ENCODE measurements at regions not wholly inside any gene's neighbourhood (a gene's known extent, or its start where the extent isn't known, plus 50 kb on each side); places are given as distances from the start of the nearest gene placed in this dataset.
A peak's percentile ranks its signal among the peaks of the same experiment; 100 is the strongest.
"Not testable (repeated sequence)": the region's sequence is repeated elsewhere in the genome, so short reads cannot be mapped to it uniquely, and the experiment has no call there.

GRCh38 chr1:116185161-116185701, 74.0 kb downstream of the MAB21L3 start:
- DNase-seq (ENCODE audit: low read depth, low spot score), result no peak

GRCh38 chr1:116189481-116189880, 78.3 kb downstream of the MAB21L3 start:
- DNase-seq (ENCODE audit: low read depth, low spot score), result no peak

GRCh38 chr1:116191294-116191693, 80.1 kb downstream of the MAB21L3 start:
- DNase-seq (ENCODE audit: low read depth, low spot score), result no peak

- DNase-seq (ENCODE audit: low read depth, low spot score), result no peak
Observed at GRCh38 chr1:116193768-116194167, 82.6 kb downstream of the MAB21L3 start.

GRCh38 chr1:116194568-116194967, 83.4 kb downstream of the MAB21L3 start:
- DNase-seq (ENCODE audit: low read depth, low spot score), result no peak

GRCh38 chr1:116195077-116195868, 84.1 kb downstream of the MAB21L3 start:
- DNase-seq (ENCODE audit: low read depth, low spot score), result no peak

GRCh38 chr1:116200343-116200742, 89.1 kb downstream of the MAB21L3 start:
- DNase-seq (ENCODE audit: low read depth, low spot score), result not testable (repeated sequence)

GRCh38 chr1:116201911-116202310, 90.7 kb downstream of the MAB21L3 start:
- no peak for DNase-seq (ENCODE audit: low read depth, low spot score)

GRCh38 chr1:116203181-116203723, 92.1 kb downstream of the MAB21L3 start:
- no peak for DNase-seq (ENCODE audit: low read depth, low spot score)

GRCh38 chr1:116203920-116204319, 92.7 kb downstream of the MAB21L3 start:
- DNase-seq (ENCODE audit: low read depth, low spot score), result no peak

GRCh38 chr1:116205941-116206679, 94.9 kb downstream of the MAB21L3 start:
- no peak for DNase-seq (ENCODE audit: low read depth, low spot score)

GRCh38 chr1:116207126-116207735, 96.0 kb downstream of the MAB21L3 start:
- DNase-seq (ENCODE audit: low read depth, low spot score), result no peak

GRCh38 chr1:116208136-116208535, 96.9 kb downstream of the MAB21L3 start:
- no peak for DNase-seq (ENCODE audit: low read depth, low spot score)

GRCh38 chr1:116211294-116211693, 100.1 kb downstream of the MAB21L3 start:
- DNase-seq (ENCODE audit: low read depth, low spot score), result no peak

- DNase-seq (ENCODE audit: low read depth, low spot score), result no peak
Observed at GRCh38 chr1:116218922-116219321, 107.7 kb downstream of the MAB21L3 start.

- DNase-seq (ENCODE audit: low read depth, low spot score), result peak; percentile 42
Observed at GRCh38 chr1:116219651-116220434, 108.6 kb downstream of the MAB21L3 start.

GRCh38 chr1:116224111-116224510, 112.9 kb downstream of the MAB21L3 start:
- DNase-seq (ENCODE audit: low read depth, low spot score), result no peak

GRCh38 chr1:116224561-116224960, 113.4 kb downstream of the MAB21L3 start:
- no peak for DNase-seq (ENCODE audit: low read depth, low spot score)

- DNase-seq (ENCODE audit: low read depth, low spot score), result no peak
Observed at GRCh38 chr1:116226017-116226416, 114.8 kb downstream of the MAB21L3 start.

- DNase-seq (ENCODE audit: low read depth, low spot score), result no peak
Observed at GRCh38 chr1:116228511-116228910, 117.3 kb downstream of the MAB21L3 start.

- DNase-seq (ENCODE audit: low read depth, low spot score), result no peak
Observed at GRCh38 chr1:116230712-116231111, 119.5 kb downstream of the MAB21L3 start.

Measured in ELF-1 (cell line).